ENCODE measurements at regions not wholly inside any gene's neighbourhood (a gene's known extent, or its start where the extent isn't known, plus 50 kb on each side); places are given as distances from the start of the nearest gene placed in this dataset.
A peak's percentile ranks its signal among the peaks of the same experiment; 100 is the strongest.

- Mint-ChIP-seq H3K27ac (no peak overlapping the region), H3K36me3 (ENCODE audit: low read depth) (no peaks in the 10 kb centered on the region), H3K27me3 (peaks cover 4% of the 10 kb centered on the region), H3K4me3 (no peak overlapping the region), H3K4me1 (no peaks in the 10 kb centered on the region), H3K9me3 (peaks cover 9% of the 10 kb centered on the region)
- no peak for ATAC-seq (replicated peaks)
These were observed 88.0 kb upstream of the CDH20 start for GRCh38 chr18:61245276-61245675.

- H3K27me3 Mint-ChIP-seq, result peaks cover 4% of the 10 kb centered on the region
- no peak for ATAC-seq (replicated peaks)
- H3K9me3 Mint-ChIP-seq, result peaks cover 5% of the 10 kb centered on the region
- no peaks in the 10 kb centered on the region for H3K4me1 Mint-ChIP-seq
- no peak overlapping the region for H3K4me3 Mint-ChIP-seq
- H3K36me3 Mint-ChIP-seq (ENCODE audit: low read depth), result no peaks in the 10 kb centered on the region
- H3K27ac Mint-ChIP-seq, result no peak overlapping the region
These were observed 84.6 kb upstream of the CDH20 start for GRCh38 chr18:61248589-61248988.

GRCh38 chr18:61256291-61256690 is 76.9 kb upstream of the CDH20 start:
- H3K27me3 Mint-ChIP-seq, result no peaks in the 10 kb centered on the region
- no peak overlapping the region for H3K4me3 Mint-ChIP-seq
- H3K9me3 Mint-ChIP-seq, result no peaks in the 10 kb centered on the region
- no peaks in the 10 kb centered on the region for H3K4me1 Mint-ChIP-seq
- H3K36me3 Mint-ChIP-seq (ENCODE audit: low read depth), result no peaks in the 10 kb centered on the region
- ATAC-seq (replicated peaks), result no peak
- H3K27ac Mint-ChIP-seq, result no peak overlapping the region

- no peak overlapping the region for H3K27ac Mint-ChIP-seq
- H3K4me3 Mint-ChIP-seq, result no peak overlapping the region
- H3K27me3 Mint-ChIP-seq, result no peaks in the 10 kb centered on the region
- H3K4me1 Mint-ChIP-seq, result no peaks in the 10 kb centered on the region
- peak; percentile 60 for ATAC-seq (replicated peaks)
- peaks cover 11% of the 10 kb centered on the region for H3K9me3 Mint-ChIP-seq
- no peaks in the 10 kb centered on the region for H3K36me3 Mint-ChIP-seq (ENCODE audit: low read depth)
These were observed 71.4 kb upstream of the CDH20 start for GRCh38 chr18:61261870-61262269.

- Mint-ChIP-seq H3K4me3 (no peak overlapping the region), H3K27ac (no peak overlapping the region), H3K36me3 (ENCODE audit: low read depth) (no peaks in the 10 kb centered on the region), H3K27me3 (no peaks in the 10 kb centered on the region), H3K4me1 (no peaks in the 10 kb centered on the region), H3K9me3 (peaks cover 4% of the 10 kb centered on the region)
- no peak for ATAC-seq (replicated peaks)
These were observed 60.4 kb upstream of the CDH20 start for GRCh38 chr18:61272793-61273192.

- Mint-ChIP-seq H3K4me1 (no peaks in the 10 kb centered on the region), H3K4me3 (no peak overlapping the region), H3K27ac (no peak overlapping the region), H3K36me3 (ENCODE audit: low read depth) (no peaks in the 10 kb centered on the region), H3K9me3 (peaks cover 4% of the 10 kb centered on the region), H3K27me3 (no peaks in the 10 kb centered on the region)
- ATAC-seq (replicated peaks), result no peak
These were observed 59.7 kb upstream of the CDH20 start for GRCh38 chr18:61273533-61273932.

GRCh38 chr18:61274416-61274960 is 58.7 kb upstream of the CDH20 start:
- H3K9me3 Mint-ChIP-seq, result peaks cover 4% of the 10 kb centered on the region
- H3K4me3 Mint-ChIP-seq, result no peak overlapping the region
- no peaks in the 10 kb centered on the region for H3K4me1 Mint-ChIP-seq
- no peak overlapping the region for H3K27ac Mint-ChIP-seq
- H3K27me3 Mint-ChIP-seq, result no peaks in the 10 kb centered on the region
- no peak for ATAC-seq (replicated peaks)
- H3K36me3 Mint-ChIP-seq (ENCODE audit: low read depth), result no peaks in the 10 kb centered on the region

- Mint-ChIP-seq H3K36me3 (ENCODE audit: low read depth) (no peaks in the 10 kb centered on the region), H3K9me3 (peaks cover 4% of the 10 kb centered on the region), H3K27me3 (no peaks in the 10 kb centered on the region), H3K4me1 (no peaks in the 10 kb centered on the region), H3K27ac (no peak overlapping the region), H3K4me3 (no peak overlapping the region)
- ATAC-seq (replicated peaks), result no peak
These were observed 55.4 kb upstream of the CDH20 start for GRCh38 chr18:61277808-61278207.

- H3K4me1 Mint-ChIP-seq, result no peaks in the 10 kb centered on the region
- H3K27ac Mint-ChIP-seq, result no peak overlapping the region
- no peak overlapping the region for H3K4me3 Mint-ChIP-seq
- ATAC-seq (replicated peaks), result no peak
- H3K27me3 Mint-ChIP-seq, result no peaks in the 10 kb centered on the region
- no peaks in the 10 kb centered on the region for H3K36me3 Mint-ChIP-seq (ENCODE audit: low read depth)
- H3K9me3 Mint-ChIP-seq, result peaks cover 4% of the 10 kb centered on the region
These were observed 51.8 kb upstream of the CDH20 start for GRCh38 chr18:61281431-61281830.

- Mint-ChIP-seq H3K36me3 (ENCODE audit: low read depth) (no peaks in the 10 kb centered on the region), H3K27me3 (no peaks in the 10 kb centered on the region), H3K27ac (no peak overlapping the region), H3K9me3 (peaks cover 4% of the 10 kb centered on the region), H3K4me1 (no peaks in the 10 kb centered on the region), H3K4me3 (no peak overlapping the region)
- ATAC-seq (replicated peaks), result no peak
These were observed 50.3 kb upstream of the CDH20 start for GRCh38 chr18:61282926-61283325.
